Fibroblast of pulmonary artery (primary cell): ENCODE measurements at regions not wholly inside any gene's neighbourhood (a gene's known extent, or its start where the extent isn't known, plus 50 kb on each side); places are given as distances from the start of the nearest gene placed in this dataset.

Experiments used
- DNase-seq: peaks from one replicate; pipeline ENCODE4 v3.0.0-alpha.2; 2010; ENCODE audit warnings: low read depth
- H3K4me3 ChIP-seq: replicated peaks from 2 replicates; pipeline ENCODE4 v1.5.1; 2011; ENCODE audit warnings: low read depth, mild to moderate bottlenecking, control low read depth, low read length, moderate library complexity
- TF ChIP-seq, protein P1 (sequence below): IDR thresholded peaks from 2 replicates; pipeline ENCODE4 v1.5.1; 2011; ENCODE audit warnings: mild to moderate bottlenecking, control low read depth, low read length, inconsistent platforms; ENCODE audit errors: missing control alignments

DNA sequence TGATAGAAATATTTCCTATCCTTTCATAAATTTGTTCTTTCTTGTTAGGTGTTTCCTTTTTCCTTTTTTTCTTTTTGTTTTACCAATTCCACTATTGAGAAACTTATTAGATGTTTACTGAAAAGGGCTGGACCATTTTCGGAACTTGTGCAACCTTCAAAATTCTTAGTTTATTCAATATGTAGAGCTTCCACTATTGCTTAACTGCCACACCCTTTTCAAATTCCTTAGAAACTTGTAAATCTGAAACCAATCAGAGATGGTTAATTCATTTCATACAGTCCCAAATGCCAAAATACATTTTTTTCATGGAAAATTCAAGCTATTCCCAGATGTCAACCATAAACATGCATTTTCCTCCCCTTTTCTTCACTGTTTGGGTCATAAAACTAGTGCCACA lies 66.1 kb upstream of the SLC39A8 start:
- TF ChIP-seq, protein P1, sequence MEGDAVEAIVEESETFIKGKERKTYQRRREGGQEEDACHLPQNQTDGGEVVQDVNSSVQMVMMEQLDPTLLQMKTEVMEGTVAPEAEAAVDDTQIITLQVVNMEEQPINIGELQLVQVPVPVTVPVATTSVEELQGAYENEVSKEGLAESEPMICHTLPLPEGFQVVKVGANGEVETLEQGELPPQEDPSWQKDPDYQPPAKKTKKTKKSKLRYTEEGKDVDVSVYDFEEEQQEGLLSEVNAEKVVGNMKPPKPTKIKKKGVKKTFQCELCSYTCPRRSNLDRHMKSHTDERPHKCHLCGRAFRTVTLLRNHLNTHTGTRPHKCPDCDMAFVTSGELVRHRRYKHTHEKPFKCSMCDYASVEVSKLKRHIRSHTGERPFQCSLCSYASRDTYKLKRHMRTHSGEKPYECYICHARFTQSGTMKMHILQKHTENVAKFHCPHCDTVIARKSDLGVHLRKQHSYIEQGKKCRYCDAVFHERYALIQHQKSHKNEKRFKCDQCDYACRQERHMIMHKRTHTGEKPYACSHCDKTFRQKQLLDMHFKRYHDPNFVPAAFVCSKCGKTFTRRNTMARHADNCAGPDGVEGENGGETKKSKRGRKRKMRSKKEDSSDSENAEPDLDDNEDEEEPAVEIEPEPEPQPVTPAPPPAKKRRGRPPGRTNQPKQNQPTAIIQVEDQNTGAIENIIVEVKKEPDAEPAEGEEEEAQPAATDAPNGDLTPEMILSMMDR = no peak
- H3K4me3 ChIP-seq = no peak overlapping the region
- no peak for DNase-seq

DNA sequence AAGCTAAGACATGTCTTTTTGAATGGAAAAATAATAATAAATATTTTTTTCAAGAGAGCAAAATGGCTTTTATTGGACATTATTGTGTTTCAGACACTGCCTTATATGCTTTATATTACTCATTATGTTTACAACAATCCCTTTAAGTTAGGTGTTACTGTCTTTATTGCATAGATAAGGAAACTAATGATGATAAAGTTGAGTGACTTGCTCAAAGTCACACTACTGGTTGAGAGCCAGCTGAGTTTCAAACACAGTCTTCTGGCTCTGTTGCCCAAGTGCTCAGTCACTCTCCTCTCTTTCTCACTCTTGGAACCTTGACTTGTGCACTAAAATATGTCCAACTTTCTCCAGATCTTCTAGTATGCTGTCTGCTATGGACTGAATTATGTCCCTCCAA lies 71.5 kb upstream of the SLC39A8 start:
- H3K4me3 ChIP-seq = no peak overlapping the region
- DNase-seq = no peak
- TF ChIP-seq, protein P1 = no peak

DNA sequence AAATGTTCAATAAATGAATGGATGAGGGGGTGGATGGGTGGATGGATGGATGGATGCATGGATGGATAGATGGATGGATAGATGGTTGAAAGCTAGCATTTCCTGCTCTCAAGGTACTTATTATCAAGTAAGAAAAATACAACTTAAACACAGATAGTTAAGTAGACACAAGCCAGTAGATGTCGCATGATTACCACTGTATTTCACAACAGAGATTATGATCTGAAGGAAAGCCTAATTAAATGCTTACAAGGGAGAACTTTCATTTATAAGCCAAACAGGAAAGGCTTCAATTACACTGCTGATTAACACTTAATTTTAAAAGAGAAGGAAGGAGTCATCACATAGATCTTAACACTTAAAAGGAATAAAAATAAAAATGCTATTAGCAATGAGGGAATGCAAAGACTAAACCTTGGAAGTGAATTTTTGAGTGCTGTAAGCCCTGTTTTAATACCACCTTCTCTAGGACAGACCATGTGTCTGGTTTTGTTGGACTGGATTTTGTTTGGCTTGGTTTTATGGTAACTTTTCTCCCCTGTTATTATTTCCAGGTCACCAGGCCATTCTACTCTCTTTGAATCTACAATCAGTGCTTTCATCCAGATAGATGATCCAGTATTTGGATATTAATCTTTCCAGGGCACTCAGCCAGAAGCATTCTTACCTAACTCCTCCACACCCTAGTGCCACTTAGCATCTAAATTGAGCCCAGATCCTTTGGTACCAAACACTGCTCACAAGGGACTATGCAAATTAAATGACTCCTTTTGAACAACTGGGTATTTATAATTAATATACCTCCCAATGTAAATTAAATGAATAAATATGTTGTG lies 75.5 kb upstream of the SLC39A8 start:
- no peak overlapping the region for H3K4me3 ChIP-seq
- no peak for DNase-seq
- TF ChIP-seq, protein P1 = no peak

DNA sequence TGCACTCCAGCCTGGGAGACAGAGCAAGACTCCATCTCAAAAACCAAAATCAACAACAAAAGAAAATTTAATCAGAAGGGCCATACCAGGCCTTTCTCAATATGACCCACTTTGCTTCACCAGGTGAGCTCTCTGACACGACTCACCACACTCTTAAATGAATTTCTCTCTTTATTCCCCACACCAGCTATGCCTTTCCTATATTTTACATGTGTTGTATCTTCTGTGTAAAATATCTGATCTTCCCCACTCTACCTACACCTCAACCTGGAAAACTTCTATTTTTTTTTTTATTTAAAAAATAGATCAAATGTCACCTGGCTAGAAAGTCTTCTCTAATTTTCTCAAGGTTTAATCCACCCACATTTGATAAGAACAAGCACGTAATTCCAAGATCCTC lies 77.6 kb upstream of the SLC39A8 start:
- TF ChIP-seq, protein P1 = no peak
- H3K4me3 ChIP-seq = no peak overlapping the region
- DNase-seq = no peak

DNA sequence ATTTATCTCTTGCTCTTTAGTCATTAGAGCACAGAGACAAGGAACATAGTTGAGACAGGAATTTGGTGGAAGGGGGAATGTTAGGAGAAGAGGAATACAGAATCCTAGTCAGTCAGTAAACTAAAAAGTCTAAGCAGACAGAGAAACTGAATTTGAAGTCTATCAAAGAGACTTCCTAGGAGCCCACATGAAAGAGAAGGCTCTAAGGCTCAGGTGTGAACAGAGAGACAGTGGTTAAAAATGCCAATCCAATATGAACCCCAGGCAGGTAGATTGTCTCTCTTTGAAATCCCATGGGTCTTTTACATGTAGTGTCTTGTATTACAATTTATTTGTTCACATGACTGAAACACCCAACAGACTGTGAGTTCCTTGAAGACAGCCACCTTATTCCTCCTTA lies 77.8 kb upstream of the NFKB1 start:
- no peak overlapping the region for H3K4me3 ChIP-seq
- DNase-seq = no peak
- TF ChIP-seq, protein P1 = no peak

DNA sequence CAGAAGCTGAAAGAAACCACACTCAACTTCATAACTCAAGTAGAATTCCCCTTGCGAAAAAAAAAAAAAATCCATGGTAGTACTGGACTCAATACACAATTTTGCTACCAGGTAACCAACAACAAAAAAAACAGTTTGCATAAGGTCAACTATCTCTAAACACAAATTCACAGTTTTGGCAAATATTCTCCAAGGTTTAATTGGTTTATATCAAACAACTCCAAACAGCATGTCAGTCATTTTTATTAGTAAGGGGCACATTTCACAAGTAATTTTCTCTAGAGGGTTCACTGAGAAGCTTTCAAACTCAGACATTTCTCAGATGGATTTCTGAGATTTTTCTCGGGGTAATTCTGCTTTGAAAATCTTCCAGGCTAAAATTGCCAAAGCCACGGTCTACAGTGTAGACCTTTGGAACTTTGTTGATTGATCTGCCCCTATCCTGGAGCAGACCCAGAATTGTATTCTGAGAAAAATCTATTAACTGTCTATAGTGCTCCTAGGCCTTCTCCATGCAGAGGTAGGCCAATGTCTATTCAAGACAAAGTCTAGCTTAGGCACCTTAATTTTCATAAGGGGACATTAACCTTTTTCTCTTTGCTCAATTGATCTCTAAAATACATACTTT lies 73.7 kb upstream of the NFKB1 start:
- H3K4me3 ChIP-seq = no peak overlapping the region
- TF ChIP-seq, protein P1 = no peak
- no peak for DNase-seq
